Glomerular visceral epithelial cell (primary cell): ENCODE measurements at regions not wholly inside any gene's neighbourhood (a gene's known extent, or its start where the extent isn't known, plus 50 kb on each side); places are given as distances from the start of the nearest gene placed in this dataset.
"Not testable (repeated sequence)": the region's sequence is repeated elsewhere in the genome, so short reads cannot be mapped to it uniquely, and the experiment has no call there.

Experiments used
- DNase-seq: peaks from one replicate; pipeline ENCODE4 v3.0.0-alpha.2; 2016; ENCODE audit errors: extremely low spot score

- no peak for DNase-seq
These were observed 54.1 kb downstream of the FOXG1 start for GRCh38 chr14:28820677-28821076.

DNA sequence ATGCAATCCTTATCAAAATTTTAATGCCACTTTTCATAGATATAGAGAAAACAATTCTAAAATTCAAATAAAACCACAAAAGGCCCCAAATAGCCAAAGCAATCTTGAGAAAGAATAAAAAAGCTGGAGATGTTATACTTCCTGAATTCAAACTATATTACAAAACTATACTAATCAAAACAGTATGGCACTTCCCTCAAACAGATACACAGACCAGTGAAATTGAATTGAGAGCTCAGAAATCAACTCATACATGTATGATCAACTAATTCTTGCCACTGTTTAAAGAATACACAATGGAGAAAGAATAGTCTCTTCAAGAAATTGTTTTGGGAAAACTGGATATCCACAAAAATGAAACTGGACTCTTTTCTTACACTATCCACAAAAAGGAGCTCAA is 55.4 kb downstream of the FOXG1 start:
- no peak for DNase-seq

GRCh38 chr14:28823245-28823644 is 56.7 kb downstream of the FOXG1 start:
- DNase-seq = no peak

GRCh38 chr14:28830115-28830534 is 63.5 kb downstream of the FOXG1 start:
- DNase-seq = no peak

- DNase-seq = peak; percentile 2
These were observed 64.5 kb downstream of the FOXG1 start for GRCh38 chr14:28831126-28831525.

- not testable (repeated sequence) for DNase-seq
These were observed 76.0 kb downstream of the FOXG1 start for GRCh38 chr14:28842569-28842968.

- DNase-seq = no peak
These were observed 101.0 kb downstream of the FOXG1 start for GRCh38 chr14:28867571-28867970.

DNA sequence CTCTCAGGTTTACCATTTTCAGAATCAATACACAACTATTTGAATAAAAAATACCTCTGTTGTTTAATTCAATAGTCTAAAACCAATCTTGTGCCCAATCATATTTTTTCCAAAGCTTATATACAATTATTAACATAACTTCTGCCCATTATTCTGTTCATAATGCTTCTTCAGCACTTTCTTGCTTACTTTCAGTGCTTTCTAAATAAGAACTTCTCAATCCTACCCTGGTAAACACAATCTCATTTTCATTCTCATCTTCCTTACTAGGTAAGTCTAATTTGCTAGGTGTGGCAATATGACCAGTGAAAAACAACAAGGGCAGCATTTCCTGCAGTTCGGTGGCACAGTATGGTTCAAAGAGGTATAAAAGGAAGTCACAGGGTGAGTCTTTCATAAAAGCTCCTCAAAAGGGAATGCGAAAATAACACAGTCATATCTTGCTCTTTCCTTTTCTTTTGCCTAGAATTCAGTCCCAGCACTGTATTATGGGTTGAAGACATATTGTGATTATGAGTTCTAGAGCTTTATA is 103.5 kb downstream of the FOXG1 start:
- no peak for DNase-seq

DNA sequence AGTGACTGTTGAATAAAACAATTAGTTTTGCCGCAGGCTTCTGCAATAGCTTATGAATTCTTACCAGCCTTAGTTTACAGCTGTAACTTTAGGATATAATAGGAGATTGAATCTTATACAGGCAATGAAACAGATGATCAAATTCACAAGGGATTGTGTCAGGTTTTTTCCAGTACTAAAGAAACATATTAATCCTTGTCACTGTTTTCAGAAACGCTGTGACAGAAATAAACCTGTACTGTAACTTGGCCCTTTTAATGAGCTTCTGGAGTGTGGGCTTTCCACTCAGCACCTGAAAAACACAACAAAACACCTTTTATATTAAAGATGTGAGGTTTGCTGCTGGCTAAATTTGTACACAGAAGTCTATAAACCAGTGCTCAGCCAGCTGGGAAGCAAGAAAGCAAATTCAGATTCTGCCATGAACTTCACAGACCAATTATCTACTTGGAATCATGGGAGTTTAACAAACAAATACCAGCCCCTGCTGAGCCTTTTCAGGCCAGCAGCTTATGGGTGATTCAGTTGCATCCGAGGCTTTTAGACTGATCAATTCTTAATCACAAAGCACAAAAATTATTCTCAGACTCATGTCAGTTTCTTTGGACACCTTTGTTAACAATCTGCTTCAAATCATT is 109.5 kb downstream of the FOXG1 start:
- DNase-seq = no peak

- no peak for DNase-seq
These were observed 110.0 kb downstream of the FOXG1 start for GRCh38 chr14:28876572-28876945.

- DNase-seq = no peak
These were observed 111.3 kb downstream of the FOXG1 start for GRCh38 chr14:28877923-28878322.

DNA sequence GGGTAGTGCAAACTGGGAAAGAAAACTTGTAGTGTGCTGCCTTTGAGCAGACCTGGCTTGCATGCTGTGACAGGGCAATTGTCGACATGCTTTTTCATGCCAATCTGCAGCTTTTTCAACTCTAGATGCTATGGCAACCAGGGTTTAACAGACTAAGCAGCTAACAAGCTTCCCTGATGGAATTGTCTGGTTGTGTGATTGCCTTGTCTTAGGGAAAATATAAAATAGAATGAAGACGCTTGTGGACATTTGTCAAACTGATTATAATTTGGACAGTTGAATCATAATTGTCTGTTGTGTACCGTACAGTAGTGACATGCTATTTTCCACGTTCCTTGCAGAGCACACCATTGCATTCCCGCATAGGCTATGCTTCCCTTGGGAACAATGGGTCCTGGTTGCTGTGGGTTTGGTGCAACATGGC is 113.0 kb downstream of the FOXG1 start:
- no peak for DNase-seq

DNA sequence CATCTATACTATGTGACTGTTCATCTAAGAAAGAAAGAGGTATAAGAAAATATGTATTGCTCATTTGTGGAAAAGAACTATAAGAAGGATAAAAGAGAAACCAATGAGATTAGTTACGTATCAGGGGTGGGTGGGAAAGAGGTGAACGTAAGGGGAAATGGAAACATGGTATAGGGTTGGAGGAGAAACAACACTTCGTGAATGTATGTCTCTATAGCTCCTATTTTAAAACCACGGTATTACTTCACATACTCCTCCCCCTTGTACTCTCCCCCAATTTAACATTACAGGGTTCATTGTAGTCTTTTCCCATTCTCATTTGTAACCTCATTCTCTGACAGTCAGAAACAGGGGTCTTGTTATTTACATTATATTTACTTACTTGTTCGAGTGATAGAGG is 120.4 kb downstream of the FOXG1 start:
- no peak for DNase-seq

- no peak for DNase-seq
These were observed 128.8 kb downstream of the FOXG1 start for GRCh38 chr14:28895389-28895788.

- no peak for DNase-seq
These were observed 129.8 kb downstream of the FOXG1 start for GRCh38 chr14:28896337-28896736.

GRCh38 chr14:28901631-28902030 is 135.0 kb downstream of the FOXG1 start:
- no peak for DNase-seq

GRCh38 chr14:28902930-28903329 is 136.3 kb downstream of the FOXG1 start:
- DNase-seq = no peak

- no peak for DNase-seq
These were observed 144.9 kb downstream of the FOXG1 start for GRCh38 chr14:28911521-28911920.

- DNase-seq = no peak
These were observed 146.5 kb downstream of the FOXG1 start for GRCh38 chr14:28913056-28913455.

- DNase-seq = no peak
These were observed 159.5 kb downstream of the FOXG1 start for GRCh38 chr14:28926122-28926521.

DNA sequence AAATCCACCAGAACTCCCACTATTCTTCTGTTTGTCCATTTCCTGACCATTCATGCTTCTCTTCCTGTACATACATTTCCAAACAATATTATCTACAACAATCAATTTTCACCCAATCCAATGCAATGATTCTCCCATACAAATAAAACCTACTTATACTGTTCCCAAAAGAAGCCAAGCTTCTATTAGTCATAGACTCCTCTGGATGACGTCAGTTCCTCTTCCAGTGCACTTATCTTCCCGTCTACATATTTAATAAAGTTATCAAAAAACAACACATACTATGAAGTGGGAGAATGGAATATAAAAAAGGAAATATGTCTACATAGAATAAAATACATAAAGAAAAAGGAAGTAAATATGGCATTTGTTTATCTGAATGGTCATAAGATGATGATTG is 165.4 kb downstream of the FOXG1 start:
- no peak for DNase-seq

DNA sequence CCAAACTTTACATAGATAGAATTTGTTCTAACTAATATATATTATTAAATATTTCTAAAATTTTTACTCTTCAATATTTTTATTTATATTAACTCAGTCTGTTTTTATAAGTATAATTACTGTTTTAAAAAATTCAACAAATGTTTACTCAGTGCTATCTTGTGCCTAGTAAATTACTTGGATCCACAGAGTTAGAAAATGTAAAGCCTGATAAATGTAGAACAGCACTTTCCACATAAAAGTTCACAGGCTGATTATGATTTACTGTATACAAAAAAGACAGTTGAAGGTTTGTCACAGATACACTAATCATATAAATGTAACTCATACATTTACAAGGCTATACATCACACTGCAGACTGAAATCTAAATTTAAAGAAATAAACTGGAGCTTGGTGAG is 170.0 kb downstream of the FOXG1 start:
- no peak for DNase-seq

DNA sequence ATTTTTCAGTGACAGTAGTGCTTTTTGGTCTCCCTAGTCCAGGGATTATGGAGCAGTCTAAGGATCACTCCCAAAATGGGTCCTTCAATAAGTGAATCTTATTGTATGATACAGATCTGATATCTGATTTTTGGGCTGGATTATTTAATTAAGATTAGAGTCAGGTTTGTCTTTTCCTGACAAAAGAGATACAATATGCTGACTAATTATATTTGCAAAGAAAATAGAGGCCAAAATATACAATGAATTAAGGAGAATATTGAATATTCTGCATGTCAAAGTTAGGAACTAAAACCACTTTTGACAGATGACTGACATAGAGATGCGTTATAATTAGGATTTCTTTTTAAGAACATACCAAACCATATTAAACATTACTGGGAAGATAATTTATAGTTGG is 175.2 kb downstream of the FOXG1 start:
- no peak for DNase-seq

DNA sequence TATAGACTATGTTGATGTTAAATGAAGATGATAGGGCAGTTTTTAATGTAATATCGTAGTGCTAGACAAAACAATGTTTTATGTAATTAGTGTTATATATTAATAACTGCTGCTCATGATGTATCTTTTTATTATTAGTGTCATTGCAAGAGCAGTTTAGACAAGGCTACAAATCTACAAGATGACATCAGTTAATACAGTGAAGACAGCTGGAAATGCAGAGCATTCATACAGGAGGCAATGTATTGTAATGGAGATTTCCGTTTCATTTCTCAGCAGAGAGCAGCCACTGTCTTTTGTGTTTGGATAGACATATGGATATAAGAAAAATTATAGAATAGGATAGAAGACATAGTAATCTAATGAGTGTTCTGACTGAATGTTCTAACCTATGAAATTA is 178.0 kb downstream of the FOXG1 start:
- no peak for DNase-seq
